ENCODE measurements at regions not wholly inside any gene's neighbourhood (a gene's known extent, or its start where the extent isn't known, plus 50 kb on each side); places are given as distances from the start of the nearest gene placed in this dataset.
"Not testable (repeated sequence)": the region's sequence is repeated elsewhere in the genome, so short reads cannot be mapped to it uniquely, and the experiment has no call there.

DNA sequence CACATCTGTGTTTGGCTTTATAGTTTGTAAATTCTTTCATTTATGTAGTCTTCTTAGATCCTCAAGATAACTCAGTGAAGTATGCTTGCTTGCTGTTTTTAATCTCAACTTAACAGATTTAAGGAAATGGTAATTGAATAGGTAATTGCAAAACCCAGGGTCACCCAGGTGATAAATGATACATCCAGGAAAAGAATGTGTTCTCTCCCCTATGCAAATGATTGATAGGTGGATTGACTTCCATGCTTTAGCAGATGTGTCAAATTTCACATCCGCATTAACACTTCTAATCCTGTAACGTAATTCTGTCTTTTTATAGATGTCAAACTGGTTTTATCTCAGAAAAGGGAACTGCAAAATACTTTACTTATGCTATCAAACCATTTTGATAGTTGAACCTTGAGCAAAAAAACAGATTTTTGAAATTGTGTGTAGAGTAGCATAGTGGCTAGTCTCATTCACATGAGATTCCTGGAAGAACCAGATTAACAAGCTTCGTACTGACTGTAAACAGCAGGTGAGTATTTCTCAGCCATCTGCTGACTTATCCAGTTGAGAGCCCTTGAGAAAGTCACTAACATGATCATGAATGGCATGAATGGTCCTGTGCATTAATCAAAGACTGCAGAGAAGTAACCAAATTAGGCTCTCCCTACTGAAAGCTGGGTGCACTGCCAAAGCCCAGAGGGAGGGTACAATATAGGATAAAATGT lies 86.7 kb upstream of the PAM start:
- TF ChIP-seq, protein P1, sequence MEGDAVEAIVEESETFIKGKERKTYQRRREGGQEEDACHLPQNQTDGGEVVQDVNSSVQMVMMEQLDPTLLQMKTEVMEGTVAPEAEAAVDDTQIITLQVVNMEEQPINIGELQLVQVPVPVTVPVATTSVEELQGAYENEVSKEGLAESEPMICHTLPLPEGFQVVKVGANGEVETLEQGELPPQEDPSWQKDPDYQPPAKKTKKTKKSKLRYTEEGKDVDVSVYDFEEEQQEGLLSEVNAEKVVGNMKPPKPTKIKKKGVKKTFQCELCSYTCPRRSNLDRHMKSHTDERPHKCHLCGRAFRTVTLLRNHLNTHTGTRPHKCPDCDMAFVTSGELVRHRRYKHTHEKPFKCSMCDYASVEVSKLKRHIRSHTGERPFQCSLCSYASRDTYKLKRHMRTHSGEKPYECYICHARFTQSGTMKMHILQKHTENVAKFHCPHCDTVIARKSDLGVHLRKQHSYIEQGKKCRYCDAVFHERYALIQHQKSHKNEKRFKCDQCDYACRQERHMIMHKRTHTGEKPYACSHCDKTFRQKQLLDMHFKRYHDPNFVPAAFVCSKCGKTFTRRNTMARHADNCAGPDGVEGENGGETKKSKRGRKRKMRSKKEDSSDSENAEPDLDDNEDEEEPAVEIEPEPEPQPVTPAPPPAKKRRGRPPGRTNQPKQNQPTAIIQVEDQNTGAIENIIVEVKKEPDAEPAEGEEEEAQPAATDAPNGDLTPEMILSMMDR (IDR thresholded peaks at IDR 0.05; ENCODE audit: unreplicated experiment) = no peak
- H3K9me3 Mint-ChIP-seq = no peaks in the 10 kb centered on the region
- H3K4me1 Mint-ChIP-seq = peaks cover 21% of the 10 kb centered on the region
- H3K4me3 Mint-ChIP-seq = no peak overlapping the region
- DNase-seq (ENCODE audit: low spot score in 2 of 2, unreplicated experiment in 2 of 2) = no peak
- peak overlapping the region; percentile 5 for H3K27ac Mint-ChIP-seq
- no peaks in the 10 kb centered on the region for H3K36me3 Mint-ChIP-seq
- H3K27me3 Mint-ChIP-seq (ENCODE audit: low read depth) = no peaks in the 10 kb centered on the region

DNA sequence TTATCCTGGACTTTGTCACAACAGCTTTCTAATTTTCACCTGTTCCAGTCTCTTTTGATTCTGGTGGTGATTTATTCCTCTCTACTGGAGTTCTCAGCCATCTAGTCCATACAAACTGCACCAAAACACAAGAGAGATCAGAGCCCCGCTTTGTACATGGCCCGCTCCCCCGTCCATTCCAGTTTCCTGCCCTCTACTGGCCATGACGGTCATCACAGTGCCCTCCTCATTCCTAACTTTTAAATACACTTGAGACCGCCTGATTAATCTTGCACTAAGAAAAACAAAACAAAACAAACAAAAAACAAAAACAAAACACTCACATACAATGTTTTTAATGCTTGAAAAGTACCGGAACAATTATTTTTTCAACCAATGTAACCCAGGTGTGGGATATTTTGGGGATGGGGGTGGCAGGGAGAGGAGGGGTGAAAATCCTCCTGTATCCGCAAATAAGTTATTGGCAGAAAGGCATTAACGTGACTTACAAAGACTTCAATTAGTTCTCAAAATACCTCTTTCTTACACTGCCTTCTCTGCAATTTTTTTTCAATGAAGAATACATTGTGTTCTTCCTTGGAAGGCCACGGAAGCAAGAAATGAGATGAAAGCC lies 84.8 kb upstream of the PAM start:
- TF ChIP-seq, protein P1 (IDR thresholded peaks at IDR 0.05; ENCODE audit: unreplicated experiment) = peak; percentile 61
- Mint-ChIP-seq H3K27me3 (ENCODE audit: low read depth) (no peaks in the 10 kb centered on the region), H3K4me3 (peak overlapping the region; percentile 76), H3K4me1 (peaks cover 21% of the 10 kb centered on the region), H3K36me3 (no peaks in the 10 kb centered on the region), H3K27ac (peak overlapping the region; percentile 81), H3K9me3 (no peaks in the 10 kb centered on the region)
- DNase-seq (ENCODE audit: low spot score in 2 of 2, unreplicated experiment in 2 of 2) = no peak

DNA sequence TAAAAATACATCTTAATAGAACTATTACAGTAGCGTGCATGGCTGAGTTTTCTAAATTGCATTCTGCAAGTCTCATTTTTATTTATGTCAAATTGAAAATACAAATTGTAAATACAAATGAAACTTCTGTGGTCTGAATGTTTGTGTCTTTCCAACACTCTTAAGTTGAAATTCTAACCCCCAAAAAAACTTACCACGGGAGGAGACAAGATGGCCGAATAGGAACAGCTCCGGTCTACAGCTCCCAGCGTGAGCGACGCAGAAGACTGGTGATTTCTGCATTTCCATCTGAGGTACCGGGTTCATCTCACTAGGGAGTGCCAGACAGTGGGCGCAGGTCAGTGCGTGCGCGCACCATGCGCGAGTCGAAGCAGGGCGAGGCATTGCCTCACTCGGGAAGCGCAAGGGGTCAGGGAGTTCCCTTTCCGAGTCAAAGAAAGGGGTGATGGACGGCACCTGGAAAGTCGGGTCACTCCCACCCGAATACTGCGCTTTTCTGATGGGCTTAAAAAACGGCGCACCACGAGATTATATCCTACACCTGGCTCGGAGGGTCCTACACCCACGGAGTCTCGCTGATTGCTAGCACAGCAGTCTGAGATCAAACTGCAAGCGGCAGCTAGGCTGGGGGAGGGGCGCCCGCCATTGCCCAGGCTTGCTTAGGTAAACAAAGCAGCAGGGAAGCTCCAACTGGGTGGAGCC lies 83.9 kb upstream of the PAM start:
- DNase-seq (ENCODE audit: low spot score in 2 of 2, unreplicated experiment in 2 of 2); H3K9me3 Mint-ChIP-seq: not testable (repeated sequence)

DNA sequence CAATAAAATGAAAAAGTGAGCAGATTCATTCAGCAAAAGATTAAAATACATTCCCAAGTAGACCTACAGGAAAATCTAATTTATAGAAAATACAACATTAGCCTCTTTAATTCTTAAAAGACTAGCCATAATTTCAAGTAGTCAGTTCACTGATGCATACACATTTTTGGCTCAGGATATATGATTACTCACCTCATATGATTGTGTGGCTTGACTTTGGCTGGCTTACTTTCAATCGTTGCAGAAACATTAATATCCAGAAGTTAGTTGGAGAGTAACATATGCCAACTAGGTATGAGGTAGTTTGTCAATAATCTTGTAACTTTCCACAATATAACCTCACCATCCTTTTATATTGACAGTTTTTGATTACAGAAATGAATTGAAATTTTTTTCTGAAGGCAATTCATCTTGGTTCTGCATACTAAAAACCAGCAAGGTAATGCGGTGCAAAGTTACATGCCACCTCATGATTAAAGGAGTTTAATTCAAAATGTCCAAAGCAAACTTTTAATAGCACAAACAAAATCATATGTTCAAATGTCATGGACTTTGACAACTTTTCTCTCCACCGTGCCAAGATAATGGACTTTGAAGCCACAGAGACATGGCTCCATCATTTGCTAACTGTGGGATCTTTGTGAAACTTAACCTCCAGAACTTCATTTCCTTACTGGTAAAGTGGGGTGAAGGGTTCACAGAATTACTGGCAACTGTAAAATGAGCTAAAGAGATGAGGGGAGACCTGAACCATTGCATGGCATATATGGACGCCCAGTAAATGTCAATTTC lies 76.6 kb upstream of the PAM start:
- no peaks in the 10 kb centered on the region for H3K36me3 Mint-ChIP-seq
- no peak for DNase-seq (ENCODE audit: low spot score in 2 of 2, unreplicated experiment in 2 of 2)
- peaks cover 1% of the 10 kb centered on the region for H3K4me1 Mint-ChIP-seq
- no peaks in the 10 kb centered on the region for H3K27me3 Mint-ChIP-seq (ENCODE audit: low read depth)
- no peak overlapping the region for H3K4me3 Mint-ChIP-seq
- peaks cover 4% of the 10 kb centered on the region for H3K9me3 Mint-ChIP-seq
- TF ChIP-seq, protein P1 (IDR thresholded peaks at IDR 0.05; ENCODE audit: unreplicated experiment) = no peak
- H3K27ac Mint-ChIP-seq = no peak overlapping the region

More for the DNA sequence above, 83.9 kb upstream of the PAM start:
- Mint-ChIP-seq H3K27ac (peak overlapping the region; percentile 81), H3K4me1 (peaks cover 21% of the 10 kb centered on the region), H3K4me3 (peak overlapping the region; percentile 76)
- H3K36me3 Mint-ChIP-seq; H3K27me3 Mint-ChIP-seq (ENCODE audit: low read depth): not testable (repeated sequence)

DNA sequence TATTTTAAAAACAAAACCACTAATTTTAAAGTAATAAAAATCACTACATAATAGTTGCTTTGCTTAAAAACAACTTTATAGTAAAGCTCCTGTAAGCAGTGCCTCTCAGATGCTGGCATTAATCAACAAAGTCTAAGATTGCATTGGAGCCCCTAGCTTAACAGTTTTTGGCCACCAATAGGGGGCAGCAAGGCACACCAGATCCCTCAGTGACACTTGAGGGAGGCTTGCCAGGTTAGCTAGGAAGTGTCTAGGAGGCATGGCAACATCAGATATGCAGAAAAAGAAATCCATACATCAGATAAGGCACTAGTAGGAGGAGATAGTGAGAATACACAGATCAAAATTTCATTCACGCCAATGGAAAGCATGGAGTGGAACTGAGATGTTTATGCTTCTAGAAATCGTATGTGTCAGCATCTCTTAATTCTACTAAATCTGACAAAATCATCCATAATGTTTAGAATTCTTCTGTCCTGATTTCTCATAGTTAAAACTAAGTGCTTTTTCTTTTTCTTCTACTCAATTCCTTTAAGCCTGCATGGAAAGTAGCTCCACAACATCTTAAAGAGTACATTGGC lies 73.6 kb upstream of the PAM start:
- DNase-seq (ENCODE audit: low spot score in 2 of 2, unreplicated experiment in 2 of 2) = peak in 1 of 2 experiments; percentile 52
- no peaks in the 10 kb centered on the region for H3K27me3 Mint-ChIP-seq (ENCODE audit: low read depth)
- TF ChIP-seq, protein P1 (IDR thresholded peaks at IDR 0.05; ENCODE audit: unreplicated experiment) = peak; percentile 61
- H3K4me1 Mint-ChIP-seq = peaks cover 1% of the 10 kb centered on the region
- no peak overlapping the region for H3K27ac Mint-ChIP-seq
- no peak overlapping the region for H3K4me3 Mint-ChIP-seq
- H3K9me3 Mint-ChIP-seq = peaks cover 8% of the 10 kb centered on the region
- H3K36me3 Mint-ChIP-seq = no peaks in the 10 kb centered on the region
